Upper lobe of left lung (tissue), 6 donors: ENCODE measurements at regions not wholly inside any gene's neighbourhood (a gene's known extent, or its start where the extent isn't known, plus 50 kb on each side); places are given as distances from the start of the nearest gene placed in this dataset.
"Not testable (repeated sequence)": the region's sequence is repeated elsewhere in the genome, so short reads cannot be mapped to it uniquely, and the experiment has no call there.

Experiments
- ATAC-seq, 2 donors: fragments of 200-7000 bp; cut with Tn5 transposase; one replicate each; pipeline ENCODE4 v1.9.1; 2022; ENCODE audit warnings: mild to moderate bottlenecking in 2 of 2, moderate library complexity in 2 of 2; ENCODE audit not compliant: low FRiP score in 2 of 2
- DNase-seq, 2 donors: peaks; one replicate each; pipeline ENCODE4 v3.0.0-alpha.2; 2019 to 2020
- H3K27ac ChIP-seq, 4 donors: fragments of 200-600 bp; sonication (generic); one replicate each; pipeline ENCODE4 v1.5.1; 2016 to 2019
- H3K27me3 ChIP-seq, 4 donors: fragments of 200-600 bp; sonication (generic); one replicate each; pipeline ENCODE4 v1.5.1; 2017 to 2019
- H3K36me3 ChIP-seq, 4 donors: fragments of 200-600 bp; sonication (generic); one replicate each; pipeline ENCODE4 v1.5.1; 2016 to 2019
- H3K4me1 ChIP-seq, 4 donors: fragments of 200-600 bp; sonication (generic); one replicate each; pipeline ENCODE4 v1.5.1; 2018 to 2019
- H3K4me3 ChIP-seq, 4 donors: fragments of 200-600 bp; sonication (generic); one replicate each; pipeline ENCODE4 v1.5.1; 2017 to 2019; ENCODE audit warnings: mild to moderate bottlenecking in 2 of 4, moderate library complexity in 1 of 4
- H3K9me3 ChIP-seq, 4 donors: fragments of 200-600 bp; sonication (generic); one replicate each; pipeline ENCODE4 v1.5.1; 2018 to 2019
- EP300 ChIP-seq, 4 donors: sonication (generic); formaldehyde crosslinking; IDR thresholded peaks; one replicate each; pipeline ENCODE4 v1.5.1; 2017; ENCODE audit warnings: antibody characterized with exemption in 4 of 4, control low read depth in 2 of 4
- POLR2A ChIP-seq, 4 donors: fragments of 450-650 bp; IDR thresholded peaks; one replicate each; pipeline ENCODE4 v1.5.1; 2016 to 2017; ENCODE audit warnings: antibody characterized with exemption in 4 of 4, mild to moderate bottlenecking in 2 of 4
- POLR2AphosphoS5 ChIP-seq, 2 donors: sonication (generic); formaldehyde crosslinking; IDR thresholded peaks; one replicate each; pipeline ENCODE4 v1.5.1; 2017; ENCODE audit warnings: antibody characterized with exemption in 2 of 2
- WGBS, 2 donors: methylation state at CpG; one replicate each; pipeline ENCODE4 v1.1.5; 2017 to 2018; 5-methylcytosine and 5-hydroxymethylcytosine counted together
- TF ChIP-seq, protein P1 (sequence below), 6 experiments: fragments of 450-650 bp in 4 of 6; fragments of 200-600 bp in 2 of 6; sonication (generic) in 2 of 6; IDR thresholded peaks; one replicate each; pipeline ENCODE4 v1.5.1; 2016 to 2019; ENCODE audit warnings: antibody characterized with exemption in 6 of 6
- donor health status: DM: no; HTN: no; CAD: no; lungs with moderate emphysema.
- donor health status: DM: no; HTN: yes; CAD: no; lungs with severe emphysema.

DNA sequence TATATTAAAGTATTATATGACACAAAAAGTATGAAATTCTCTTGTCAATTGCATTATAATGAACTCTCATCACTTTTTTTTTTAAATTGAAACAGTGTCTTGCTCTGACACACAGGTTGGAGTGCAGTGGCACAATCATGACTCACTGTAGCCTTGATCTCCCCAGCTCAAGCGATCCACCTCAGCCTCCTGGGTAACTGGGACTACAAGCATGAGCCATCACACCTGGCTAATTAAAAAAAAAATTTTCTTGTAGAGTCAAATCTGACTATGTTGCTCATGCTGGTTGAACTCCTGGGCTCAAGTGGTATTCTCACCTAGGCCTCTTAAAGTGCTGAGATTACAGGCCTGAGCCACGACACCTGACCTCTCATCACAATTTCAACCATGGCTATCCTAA is 259.3 kb downstream of the S1PR1 start:
- 82 to 83% methylated on average over 2 of the region's 2 CpGs for WGBS, 2 donors
- no peaks in the 10 kb centered on the region for H3K9me3 ChIP-seq
- no peaks in the 10 kb centered on the region for H3K4me1 ChIP-seq
- H3K27me3 ChIP-seq, result no peaks in the 10 kb centered on the region
- ATAC-seq (no peak), DNase-seq (no peak)
- H3K27ac ChIP-seq, result no peak overlapping the region
- H3K36me3 ChIP-seq, result no peaks in the 10 kb centered on the region
- no peak overlapping the region for H3K4me3 ChIP-seq
- TF ChIP-seq, protein P1, sequence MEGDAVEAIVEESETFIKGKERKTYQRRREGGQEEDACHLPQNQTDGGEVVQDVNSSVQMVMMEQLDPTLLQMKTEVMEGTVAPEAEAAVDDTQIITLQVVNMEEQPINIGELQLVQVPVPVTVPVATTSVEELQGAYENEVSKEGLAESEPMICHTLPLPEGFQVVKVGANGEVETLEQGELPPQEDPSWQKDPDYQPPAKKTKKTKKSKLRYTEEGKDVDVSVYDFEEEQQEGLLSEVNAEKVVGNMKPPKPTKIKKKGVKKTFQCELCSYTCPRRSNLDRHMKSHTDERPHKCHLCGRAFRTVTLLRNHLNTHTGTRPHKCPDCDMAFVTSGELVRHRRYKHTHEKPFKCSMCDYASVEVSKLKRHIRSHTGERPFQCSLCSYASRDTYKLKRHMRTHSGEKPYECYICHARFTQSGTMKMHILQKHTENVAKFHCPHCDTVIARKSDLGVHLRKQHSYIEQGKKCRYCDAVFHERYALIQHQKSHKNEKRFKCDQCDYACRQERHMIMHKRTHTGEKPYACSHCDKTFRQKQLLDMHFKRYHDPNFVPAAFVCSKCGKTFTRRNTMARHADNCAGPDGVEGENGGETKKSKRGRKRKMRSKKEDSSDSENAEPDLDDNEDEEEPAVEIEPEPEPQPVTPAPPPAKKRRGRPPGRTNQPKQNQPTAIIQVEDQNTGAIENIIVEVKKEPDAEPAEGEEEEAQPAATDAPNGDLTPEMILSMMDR (IDR thresholded peaks at IDR 0.05), result no peak
- TF ChIP-seq POLR2AphosphoS5 (IDR thresholded peaks at IDR 0.05) (no peak), POLR2A (IDR thresholded peaks at IDR 0.05) (no peak)

DNA sequence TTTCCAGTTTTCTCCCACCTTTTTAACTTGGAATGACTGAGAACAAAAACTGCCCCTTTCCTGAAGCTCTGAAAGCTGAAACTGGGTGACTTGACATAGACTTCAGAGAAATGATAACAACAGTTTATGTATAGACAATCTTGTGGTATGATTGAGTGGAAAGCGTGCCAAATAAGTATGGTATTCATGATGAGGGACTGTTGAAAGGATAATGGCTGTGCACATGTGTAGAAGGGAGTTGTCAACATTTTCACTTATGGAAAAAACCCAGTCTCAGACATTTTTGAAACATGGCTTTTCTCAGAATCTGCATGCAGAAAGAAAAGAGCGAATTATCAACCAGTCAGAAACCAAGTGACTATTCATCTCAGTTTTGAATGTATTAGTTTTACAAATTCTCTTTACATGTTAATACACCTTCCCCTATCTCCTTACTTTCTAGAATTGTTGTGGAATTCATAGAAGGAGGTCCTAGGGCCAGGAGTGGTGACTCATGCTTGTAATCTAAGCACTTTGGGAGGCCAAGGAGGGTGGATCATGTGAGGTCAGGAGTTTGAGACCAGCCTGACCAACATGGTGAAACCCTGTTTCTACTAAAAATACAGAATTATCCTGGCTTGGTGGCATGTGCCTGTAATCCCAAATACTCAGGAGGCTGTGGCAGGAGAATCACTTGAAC is 261.2 kb downstream of the S1PR1 start:
- Histone ChIP-seq H3K9me3 (no peaks in the 10 kb centered on the region), H3K4me1 (no peaks in the 10 kb centered on the region), H3K27ac (no peak overlapping the region), H3K4me3 (no peak overlapping the region), H3K27me3 (no peaks in the 10 kb centered on the region), H3K36me3 (no peaks in the 10 kb centered on the region)
- no peak for ATAC-seq
- DNase-seq, result no peak
- 62 to 94% methylated on average over 2 of the region's 2 CpGs for WGBS, 2 donors
- TF ChIP-seq, protein P1 (IDR thresholded peaks at IDR 0.05), result no peak
- TF ChIP-seq POLR2AphosphoS5 (IDR thresholded peaks at IDR 0.05), result no peak
- no peak for TF ChIP-seq POLR2A (IDR thresholded peaks at IDR 0.05)
- TF ChIP-seq EP300 (IDR thresholded peaks at IDR 0.05), result no peak

DNA sequence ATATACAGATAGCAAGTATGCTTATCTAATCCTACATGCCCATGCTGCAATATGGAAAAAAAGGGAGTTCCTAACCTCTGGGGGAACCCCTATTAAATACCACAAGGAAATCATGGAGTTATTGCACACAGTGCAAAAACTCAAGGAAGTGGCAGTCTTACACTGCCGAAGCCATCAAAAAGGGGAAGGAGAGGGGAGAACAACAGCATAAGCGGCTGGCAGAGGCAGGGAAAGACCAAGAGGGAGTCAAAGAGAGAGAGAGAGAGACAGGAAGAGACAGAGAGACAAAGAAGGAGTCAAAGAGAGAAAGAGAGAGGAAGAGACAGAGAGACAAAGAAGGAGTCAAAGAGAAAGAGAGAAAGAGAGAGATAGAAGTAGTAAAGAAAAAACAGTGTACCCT is 267.3 kb downstream of the S1PR1 start:
- WGBS, 2 donors, result 62 to 67% methylated on average over 2 of the region's 2 CpGs
- not testable (repeated sequence) for ATAC-seq, H3K4me1 ChIP-seq, H3K4me3 ChIP-seq, H3K27me3 ChIP-seq, H3K27ac ChIP-seq, DNase-seq, H3K36me3 ChIP-seq, H3K9me3 ChIP-seq

DNA sequence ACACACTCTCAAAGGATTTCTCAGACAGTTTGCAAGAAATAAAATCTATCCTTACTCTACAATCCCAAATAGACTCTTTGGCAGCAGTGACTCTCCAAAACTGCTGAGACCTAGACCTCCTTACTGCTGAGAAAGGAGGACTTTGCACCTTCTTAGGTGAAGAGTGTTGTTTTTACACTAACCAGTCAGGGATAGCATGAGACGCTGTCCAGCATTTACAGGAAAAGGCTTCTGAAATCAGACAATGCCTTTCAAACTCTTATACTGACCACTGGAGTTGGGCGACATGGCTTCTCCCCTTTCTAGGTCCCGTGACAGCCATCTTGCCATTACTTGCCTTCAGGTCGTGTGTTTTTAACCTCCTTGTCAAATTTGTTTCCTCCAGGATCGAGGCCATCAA is 268.4 kb downstream of the S1PR1 start:
- not testable (repeated sequence) for H3K4me1 ChIP-seq, ATAC-seq, H3K4me3 ChIP-seq, H3K27ac ChIP-seq, H3K36me3 ChIP-seq, H3K27me3 ChIP-seq, DNase-seq, H3K9me3 ChIP-seq
- 84 to 90% methylated on average over 5 of the region's 5 CpGs for WGBS, 2 donors

DNA sequence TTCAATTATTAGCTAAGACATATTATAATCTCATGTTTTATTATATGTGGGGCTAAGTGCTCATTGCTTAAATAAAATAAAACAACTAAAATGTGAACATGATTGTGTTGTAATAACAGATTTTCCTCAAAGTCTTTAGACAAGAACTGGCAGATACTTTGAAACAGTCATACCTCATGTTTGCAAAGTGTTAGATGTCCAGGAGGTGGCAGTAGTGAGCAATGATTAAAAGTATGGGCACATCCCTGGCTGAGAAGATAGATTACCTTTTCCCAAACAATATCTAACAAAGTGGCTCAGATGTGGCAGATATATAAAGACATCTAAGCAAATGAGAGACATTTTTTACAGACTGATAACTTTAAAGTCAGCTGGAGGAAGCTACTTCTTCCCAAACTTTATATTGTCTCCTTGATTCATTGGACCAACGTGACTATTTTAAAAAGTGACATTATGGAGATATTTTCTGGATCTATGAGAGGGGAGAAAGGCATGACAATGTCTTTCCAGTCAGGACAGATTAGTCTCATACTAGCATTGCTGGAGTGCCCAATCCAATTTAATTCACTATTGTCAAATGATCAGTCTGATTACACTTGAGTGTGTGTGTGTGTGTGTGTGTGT is 269.8 kb downstream of the S1PR1 start:
- Histone ChIP-seq H3K36me3 (no peaks in the 10 kb centered on the region), H3K27ac (no peak overlapping the region), H3K4me1 (no peaks in the 10 kb centered on the region), H3K9me3 (no peaks in the 10 kb centered on the region), H3K4me3 (no peak overlapping the region), H3K27me3 (no peaks in the 10 kb centered on the region)
- DNase-seq (no peak), ATAC-seq (peak; percentile 65 to 68)
- WGBS, 2 donors, result 0 to 48% methylated on average over 1 of the region's 1 CpG
- TF ChIP-seq EP300 (IDR thresholded peaks at IDR 0.05), result no peak
- TF ChIP-seq, protein P1 (IDR thresholded peaks at IDR 0.05), result peak; percentile 17 to 50 (median 40)

DNA sequence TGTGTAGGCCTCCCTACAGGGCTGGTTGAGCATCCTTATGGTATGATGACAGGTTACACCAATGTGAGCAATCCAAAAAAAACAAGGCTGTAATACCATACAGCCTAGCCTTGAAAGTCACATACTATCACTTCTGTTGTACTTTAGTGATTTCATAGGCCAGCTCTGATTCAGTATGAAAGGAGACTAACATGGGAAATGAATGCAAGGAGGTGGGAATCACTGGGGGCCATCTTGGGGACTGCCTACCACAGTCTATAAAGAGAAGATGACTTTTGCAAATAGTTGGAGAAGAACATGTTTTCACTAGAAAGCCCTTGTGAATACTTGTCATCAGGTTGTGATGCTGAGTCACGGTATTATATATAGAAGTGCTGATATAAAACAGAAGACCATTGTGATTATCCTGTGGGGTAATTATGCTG is 270.7 kb downstream of the S1PR1 start:
- H3K4me1 ChIP-seq, result no peaks in the 10 kb centered on the region
- WGBS, 2 donors, result 96 to 97% methylated on average over 1 of the region's 1 CpG
- no peaks in the 10 kb centered on the region for H3K9me3 ChIP-seq
- H3K27me3 ChIP-seq, result no peaks in the 10 kb centered on the region
- no peaks in the 10 kb centered on the region for H3K36me3 ChIP-seq
- no peak for ATAC-seq
- TF ChIP-seq POLR2A (IDR thresholded peaks at IDR 0.05) (no peak), POLR2AphosphoS5 (IDR thresholded peaks at IDR 0.05) (no peak), EP300 (IDR thresholded peaks at IDR 0.05) (no peak)
- TF ChIP-seq, protein P1 (IDR thresholded peaks at IDR 0.05), result no peak
- no peak overlapping the region for H3K4me3 ChIP-seq
- no peak overlapping the region for H3K27ac ChIP-seq
- no peak for DNase-seq
